Fibroblast of lung (primary cell): ENCODE measurements at regions not wholly inside any gene's neighbourhood (a gene's known extent, or its start where the extent isn't known, plus 50 kb on each side); places are given as distances from the start of the nearest gene placed in this dataset.

Experiments used
- DNase-seq, 2 donors: peaks; one replicate each; pipeline versions ENCODE4 v3.0.0 to v3.0.0-alpha.2; 2010; ENCODE audit warnings: low read depth in 2 of 2
- H2AFZ ChIP-seq: 2 replicates; pipeline ENCODE4 v1.5.1; 2012; ENCODE audit warnings: low read length, control low read depth, inconsistent platforms
- H3K27ac ChIP-seq: 2 replicates; pipeline ENCODE4 v1.5.1; 2011; ENCODE audit warnings: low read length, control low read depth; ENCODE audit not compliant: insufficient read depth
- H3K27me3 ChIP-seq: 2 replicates; pipeline ENCODE4 v1.5.1; 2011; ENCODE audit warnings: mild to moderate bottlenecking, low read length; ENCODE audit not compliant: control insufficient read depth, insufficient read depth
- H3K36me3 ChIP-seq: 2 replicates; pipeline ENCODE4 v1.5.1; 2011; ENCODE audit warnings: low read length; ENCODE audit not compliant: control insufficient read depth, insufficient read depth
- H3K4me1 ChIP-seq: 2 replicates; pipeline ENCODE4 v1.5.1; 2011; ENCODE audit warnings: low read length; ENCODE audit not compliant: control insufficient read depth, insufficient read depth; ENCODE audit errors: extremely low read depth
- H3K4me2 ChIP-seq: 2 replicates; pipeline ENCODE4 v1.5.1; 2011; ENCODE audit warnings: low read length, control low read depth; ENCODE audit not compliant: insufficient read depth; ENCODE audit errors: extremely low read depth
- H3K4me3 ChIP-seq, 4 experiments: fragments of 200-600 bp in 1 of 4; sonication (generic) in 1 of 4; replicated peaks in 1 of 4; 2 replicates each; pipeline ENCODE4 v1.5.1; 2011 to 2016; ENCODE audit warnings: low read length in 4 of 4, low read depth in 3 of 4, mild to moderate bottlenecking in 3 of 4, control low read depth in 2 of 4, inconsistent platforms in 1 of 4, mixed read lengths in 1 of 4; ENCODE audit not compliant: insufficient read depth in 1 of 4; ENCODE audit errors: control extremely low read depth in 1 of 4
- H3K79me2 ChIP-seq: 2 replicates; pipeline ENCODE4 v1.5.1; 2012; ENCODE audit warnings: mild to moderate bottlenecking, low read length, inconsistent platforms; ENCODE audit not compliant: control insufficient read depth, insufficient read depth
- H3K9ac ChIP-seq: 2 replicates; pipeline ENCODE4 v1.5.1; 2011; ENCODE audit warnings: mild to moderate bottlenecking, low read length, control low read depth; ENCODE audit not compliant: insufficient read depth
- H3K9me3 ChIP-seq: 2 replicates; pipeline ENCODE4 v1.5.1; 2012; ENCODE audit warnings: low read depth, low read length; ENCODE audit not compliant: control insufficient read depth, insufficient read depth
- H4K20me1 ChIP-seq: 2 replicates; pipeline ENCODE4 v1.5.1; 2011; ENCODE audit warnings: low read length; ENCODE audit not compliant: control insufficient read depth, insufficient read depth; ENCODE audit errors: extremely low read depth
- EZH2 ChIP-seq: IDR thresholded peaks from 2 replicates; pipeline ENCODE4 v1.5.1; 2012; ENCODE audit warnings: low read length, control low read depth, mild to moderate bottlenecking; ENCODE audit errors: missing control alignments
- TF ChIP-seq, protein P1 (sequence below), 2 donors: IDR thresholded peaks in 1 of 2; conservative IDR thresholded peaks in 1 of 2; 1 replicate in 1 of 2; 2 replicates in 1 of 2; pipeline ENCODE4 v1.5.1; 2011 to 2012; ENCODE audit warnings: low read length in 2 of 2, control low read depth in 1 of 2, inconsistent platforms in 1 of 2, low read depth in 1 of 2, mild to moderate bottlenecking in 1 of 2

DNA sequence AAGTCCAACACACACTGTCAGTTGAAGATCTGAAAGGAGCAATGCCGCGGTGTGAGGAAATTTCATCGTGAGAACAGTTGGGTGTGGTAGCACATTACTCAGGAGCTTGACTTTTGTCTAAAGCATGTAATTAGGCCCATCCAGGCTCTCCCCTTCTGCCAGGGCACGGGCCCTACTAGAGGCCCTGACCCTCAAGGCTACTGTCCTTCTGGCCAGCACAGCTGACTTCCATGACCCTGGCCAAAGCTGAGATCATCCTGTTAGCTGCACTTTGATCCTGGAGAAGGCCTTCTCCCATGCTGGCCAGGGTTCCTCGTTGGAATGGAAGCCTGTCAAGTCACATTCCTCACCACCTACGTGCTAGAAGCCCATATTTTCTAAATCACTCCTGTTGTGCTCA is 77.8 kb upstream of the SLC1A3 start:
- no peak for DNase-seq
- no peaks in the 10 kb centered on the region for H3K9me3 ChIP-seq
- H3K36me3 ChIP-seq: no peaks in the 10 kb centered on the region
- no peak overlapping the region for H3K9ac ChIP-seq
- H3K27me3 ChIP-seq: no peaks in the 10 kb centered on the region
- no peaks in the 10 kb centered on the region for H3K4me1 ChIP-seq
- H3K4me2 ChIP-seq: no peak overlapping the region
- H3K79me2 ChIP-seq: no peaks in the 10 kb centered on the region
- H3K27ac ChIP-seq: no peak overlapping the region
- TF ChIP-seq EZH2: no peak
- TF ChIP-seq, protein P1, sequence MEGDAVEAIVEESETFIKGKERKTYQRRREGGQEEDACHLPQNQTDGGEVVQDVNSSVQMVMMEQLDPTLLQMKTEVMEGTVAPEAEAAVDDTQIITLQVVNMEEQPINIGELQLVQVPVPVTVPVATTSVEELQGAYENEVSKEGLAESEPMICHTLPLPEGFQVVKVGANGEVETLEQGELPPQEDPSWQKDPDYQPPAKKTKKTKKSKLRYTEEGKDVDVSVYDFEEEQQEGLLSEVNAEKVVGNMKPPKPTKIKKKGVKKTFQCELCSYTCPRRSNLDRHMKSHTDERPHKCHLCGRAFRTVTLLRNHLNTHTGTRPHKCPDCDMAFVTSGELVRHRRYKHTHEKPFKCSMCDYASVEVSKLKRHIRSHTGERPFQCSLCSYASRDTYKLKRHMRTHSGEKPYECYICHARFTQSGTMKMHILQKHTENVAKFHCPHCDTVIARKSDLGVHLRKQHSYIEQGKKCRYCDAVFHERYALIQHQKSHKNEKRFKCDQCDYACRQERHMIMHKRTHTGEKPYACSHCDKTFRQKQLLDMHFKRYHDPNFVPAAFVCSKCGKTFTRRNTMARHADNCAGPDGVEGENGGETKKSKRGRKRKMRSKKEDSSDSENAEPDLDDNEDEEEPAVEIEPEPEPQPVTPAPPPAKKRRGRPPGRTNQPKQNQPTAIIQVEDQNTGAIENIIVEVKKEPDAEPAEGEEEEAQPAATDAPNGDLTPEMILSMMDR (conservative IDR thresholded peaks at IDR 0.05 in 1 of 2, IDR thresholded peaks at IDR 0.05 in 1 of 2; ENCODE audit: low read depth in 1 of 2, low read length in 2 of 2): no peak
- H3K4me3 ChIP-seq: no peak overlapping the region
- no peaks in the 10 kb centered on the region for H4K20me1 ChIP-seq
- H2AFZ ChIP-seq: no peak overlapping the region

DNA sequence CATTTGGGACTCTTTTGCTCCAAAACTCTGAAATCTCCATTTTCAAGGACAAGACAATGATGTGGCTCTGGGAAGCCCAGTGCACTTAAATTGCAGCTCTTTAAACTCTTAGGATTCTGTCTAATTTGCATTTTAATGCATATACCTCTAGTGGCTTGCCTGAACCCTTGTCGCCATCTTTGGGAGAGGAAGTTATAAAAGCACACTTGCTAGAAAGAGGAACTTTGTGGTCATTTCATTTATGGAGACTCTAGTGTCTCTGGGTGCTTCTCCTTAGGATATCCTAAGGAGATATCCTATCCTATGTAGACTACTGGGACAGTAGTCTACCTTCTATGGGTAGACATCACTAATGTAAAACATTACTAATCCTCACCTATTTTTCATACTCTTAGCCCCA is 77.3 kb upstream of the SLC1A3 start:
- DNase-seq: no peak
- Histone ChIP-seq H3K79me2 (no peaks in the 10 kb centered on the region), H3K27me3 (no peaks in the 10 kb centered on the region), H3K27ac (no peak overlapping the region), H3K9me3 (no peaks in the 10 kb centered on the region), H2AFZ (no peak overlapping the region), H3K4me1 (no peaks in the 10 kb centered on the region), H3K4me3 (no peak overlapping the region), H3K9ac (no peak overlapping the region), H3K36me3 (no peaks in the 10 kb centered on the region), H4K20me1 (no peaks in the 10 kb centered on the region), H3K4me2 (no peak overlapping the region)
- TF ChIP-seq, protein P1 (conservative IDR thresholded peaks at IDR 0.05 in 1 of 2, IDR thresholded peaks at IDR 0.05 in 1 of 2; ENCODE audit: low read depth in 1 of 2, low read length in 2 of 2): no peak
- TF ChIP-seq EZH2: no peak

DNA sequence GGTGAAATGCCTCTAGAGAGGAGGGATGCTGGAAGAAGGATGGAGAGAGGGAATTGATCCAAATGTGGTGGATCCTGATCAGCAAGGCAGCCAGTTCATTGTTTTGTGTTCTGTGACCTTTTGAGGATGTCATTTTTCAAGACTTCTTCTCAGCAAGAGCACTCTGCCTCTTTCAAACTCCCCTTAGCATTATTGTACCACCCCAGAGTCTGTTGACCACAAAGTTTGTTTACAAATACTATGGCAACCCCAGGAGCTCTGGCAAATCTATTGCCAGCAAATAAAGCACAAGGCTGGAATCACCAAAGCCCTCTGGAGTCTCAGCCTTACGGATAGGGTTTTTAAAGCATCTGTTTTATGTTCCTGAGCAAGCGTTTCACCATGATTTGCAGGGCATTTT is 76.2 kb upstream of the SLC1A3 start:
- no peak overlapping the region for H3K27ac ChIP-seq
- H4K20me1 ChIP-seq: no peaks in the 10 kb centered on the region
- H3K4me1 ChIP-seq: no peaks in the 10 kb centered on the region
- no peak overlapping the region for H2AFZ ChIP-seq
- no peaks in the 10 kb centered on the region for H3K79me2 ChIP-seq
- H3K9me3 ChIP-seq: no peaks in the 10 kb centered on the region
- DNase-seq: no peak
- no peak overlapping the region for H3K9ac ChIP-seq
- TF ChIP-seq, protein P1 (conservative IDR thresholded peaks at IDR 0.05 in 1 of 2, IDR thresholded peaks at IDR 0.05 in 1 of 2; ENCODE audit: low read depth in 1 of 2, low read length in 2 of 2): no peak
- no peak for TF ChIP-seq EZH2
- H3K36me3 ChIP-seq: no peaks in the 10 kb centered on the region
- H3K4me3 ChIP-seq: no peak overlapping the region
- no peak overlapping the region for H3K4me2 ChIP-seq
- H3K27me3 ChIP-seq: no peaks in the 10 kb centered on the region
